Duodenal mucosa (tissue), 2 donors: ENCODE measurements at regions not wholly inside any gene's neighbourhood (a gene's known extent, or its start where the extent isn't known, plus 50 kb on each side); places are given as distances from the start of the nearest gene placed in this dataset.

ENCODE experiments used
- H3K27ac ChIP-seq: one replicate; pipeline ENCODE4 v1.7.0; 2013; ENCODE audit warnings: low read depth, low read length
- H3K27me3 ChIP-seq, 2 donors: one replicate each; pipeline ENCODE4 v1.7.0; 2013; ENCODE audit warnings: low read length in 2 of 2, control low read depth in 1 of 2; ENCODE audit not compliant: insufficient read depth in 2 of 2, control insufficient read depth in 1 of 2
- H3K36me3 ChIP-seq, 2 donors: one replicate each; pipeline ENCODE4 v1.7.0; 2013; ENCODE audit warnings: low read length in 2 of 2, control low read depth in 1 of 2; ENCODE audit not compliant: insufficient read depth in 2 of 2, control insufficient read depth in 1 of 2
- H3K4me1 ChIP-seq, 2 donors: one replicate each; pipeline ENCODE4 v1.7.0; 2013; ENCODE audit warnings: low read length in 2 of 2, control low read depth in 1 of 2; ENCODE audit not compliant: insufficient read depth in 2 of 2, control insufficient read depth in 1 of 2
- H3K4me3 ChIP-seq, 2 donors: one replicate each; pipeline ENCODE4 v1.7.0; 2013; ENCODE audit warnings: low read length in 2 of 2, low read depth in 1 of 2
- H3K9ac ChIP-seq, 2 donors: one replicate each; pipeline ENCODE4 v1.7.0; 2013; ENCODE audit warnings: low read length in 2 of 2, low read depth in 1 of 2
- H3K9me3 ChIP-seq, 2 donors: one replicate each; pipeline ENCODE4 v1.7.0; 2013; ENCODE audit warnings: low read length in 2 of 2, control low read depth in 1 of 2; ENCODE audit not compliant: control insufficient read depth in 1 of 2

- Histone ChIP-seq H3K9me3 (no peaks in the 10 kb centered on the region), H3K9ac (no peak overlapping the region), H3K27ac (no peak overlapping the region), H3K36me3 (no peaks in the 10 kb centered on the region), H3K4me1 (no peaks in the 10 kb centered on the region), H3K27me3 (no peaks in the 10 kb centered on the region), H3K4me3 (no peak overlapping the region)
These were observed 415.4 kb upstream of the CCDC196 start for GRCh38 chr14:66070542-66071319.

GRCh38 chr14:66072190-66073084, 413.7 kb upstream of the CCDC196 start:
- Histone ChIP-seq H3K9ac (no peak overlapping the region), H3K9me3 (no peaks in the 10 kb centered on the region), H3K27me3 (no peaks in the 10 kb centered on the region), H3K4me3 (no peak overlapping the region), H3K27ac (no peak overlapping the region), H3K36me3 (no peaks in the 10 kb centered on the region), H3K4me1 (no peaks in the 10 kb centered on the region)

GRCh38 chr14:66074537-66074936, 411.6 kb upstream of the CCDC196 start:
- H3K27ac ChIP-seq = no peak overlapping the region
- no peaks in the 10 kb centered on the region for H3K36me3 ChIP-seq

GRCh38 chr14:66076176-66076575, 410.0 kb upstream of the CCDC196 start:
- H3K9ac ChIP-seq = no peak overlapping the region
- no peaks in the 10 kb centered on the region for H3K36me3 ChIP-seq
- no peak overlapping the region for H3K4me3 ChIP-seq
- H3K27ac ChIP-seq = no peak overlapping the region
- no peaks in the 10 kb centered on the region for H3K27me3 ChIP-seq
- H3K9me3 ChIP-seq = no peaks in the 10 kb centered on the region
- H3K4me1 ChIP-seq = no peaks in the 10 kb centered on the region

More at GRCh38 chr14:66074537-66074936, 411.6 kb upstream of the CCDC196 start:
- Histone ChIP-seq H3K4me1 (no peaks in the 10 kb centered on the region), H3K9me3 (no peaks in the 10 kb centered on the region), H3K27me3 (no peaks in the 10 kb centered on the region), H3K9ac (no peak overlapping the region), H3K4me3 (no peak overlapping the region)

GRCh38 chr14:66078006-66078405, 408.2 kb upstream of the CCDC196 start:
- Histone ChIP-seq H3K36me3 (no peaks in the 10 kb centered on the region), H3K4me3 (no peak overlapping the region), H3K9ac (no peak overlapping the region), H3K27me3 (no peaks in the 10 kb centered on the region), H3K9me3 (no peaks in the 10 kb centered on the region), H3K4me1 (no peaks in the 10 kb centered on the region), H3K27ac (no peak overlapping the region)

- H3K27me3 ChIP-seq = no peaks in the 10 kb centered on the region
- no peak overlapping the region for H3K4me3 ChIP-seq
- no peak overlapping the region for H3K9ac ChIP-seq
- H3K4me1 ChIP-seq = no peaks in the 10 kb centered on the region
- no peaks in the 10 kb centered on the region for H3K36me3 ChIP-seq
- no peak overlapping the region for H3K27ac ChIP-seq
- H3K9me3 ChIP-seq = no peaks in the 10 kb centered on the region
These were observed 404.4 kb upstream of the CCDC196 start for GRCh38 chr14:66081594-66082376.

GRCh38 chr14:66085224-66085623, 400.9 kb upstream of the CCDC196 start:
- Histone ChIP-seq H3K9ac (no peak overlapping the region), H3K27ac (no peak overlapping the region), H3K4me1 (no peaks in the 10 kb centered on the region), H3K27me3 (no peaks in the 10 kb centered on the region), H3K4me3 (no peak overlapping the region), H3K36me3 (no peaks in the 10 kb centered on the region), H3K9me3 (no peaks in the 10 kb centered on the region)

- Histone ChIP-seq H3K27ac (no peak overlapping the region), H3K4me1 (no peaks in the 10 kb centered on the region), H3K9ac (no peak overlapping the region), H3K9me3 (no peaks in the 10 kb centered on the region), H3K4me3 (no peak overlapping the region), H3K36me3 (no peaks in the 10 kb centered on the region), H3K27me3 (no peaks in the 10 kb centered on the region)
These were observed 400.5 kb upstream of the CCDC196 start for GRCh38 chr14:66085665-66086064.

GRCh38 chr14:66087231-66087630, 398.9 kb upstream of the CCDC196 start:
- Histone ChIP-seq H3K4me1 (no peaks in the 10 kb centered on the region), H3K9me3 (no peaks in the 10 kb centered on the region), H3K36me3 (no peaks in the 10 kb centered on the region), H3K27ac (no peak overlapping the region), H3K9ac (no peak overlapping the region), H3K27me3 (no peaks in the 10 kb centered on the region), H3K4me3 (no peak overlapping the region)

- Histone ChIP-seq H3K36me3 (no peaks in the 10 kb centered on the region), H3K27ac (no peak overlapping the region), H3K27me3 (no peaks in the 10 kb centered on the region), H3K4me3 (no peak overlapping the region), H3K4me1 (no peaks in the 10 kb centered on the region), H3K9ac (no peak overlapping the region), H3K9me3 (no peaks in the 10 kb centered on the region)
These were observed 397.5 kb upstream of the CCDC196 start for GRCh38 chr14:66088656-66089055.
